MM.1S (cell line): ENCODE measurements at regions not wholly inside any gene's neighbourhood (a gene's known extent, or its start where the extent isn't known, plus 50 kb on each side); places are given as distances from the start of the nearest gene placed in this dataset.

Source experiments
- DNase-seq: peaks from one replicate; pipeline ENCODE4 v3.0.0-alpha.2; 2015
- H2AFZ ChIP-seq: fragments of 300-600 bp; sonication (generic); 2 replicates; pipeline ENCODE4 v1.6.0; 2016; ENCODE audit warnings: antibody characterized with exemption, low read length
- H3F3A ChIP-seq: fragments of 300-600 bp; sonication (generic); 2 replicates; pipeline ENCODE4 v1.6.1; 2016; ENCODE audit warnings: mild to moderate bottlenecking, antibody characterized with exemption, low read length, moderate library complexity, mixed read lengths; ENCODE audit not compliant: insufficient read depth
- H3K27ac ChIP-seq: fragments of 300-600 bp; sonication (generic); 2 replicates; pipeline ENCODE4 v1.5.1; 2016; ENCODE audit warnings: mild to moderate bottlenecking, low read length
- H3K27me3 ChIP-seq: fragments of 300-600 bp; sonication (generic); replicated peaks from 2 replicates; pipeline ENCODE4 v1.6.0; 2016; ENCODE audit warnings: low read length; ENCODE audit not compliant: insufficient read depth
- H3K36me3 ChIP-seq: fragments of 300-600 bp; sonication (generic); replicated peaks from 2 replicates; pipeline ENCODE4 v1.6.1; 2016; ENCODE audit warnings: mild to moderate bottlenecking, low read length, mixed read lengths; ENCODE audit not compliant: insufficient read depth
- H3K4me1 ChIP-seq: fragments of 300-600 bp; sonication (generic); 2 replicates; pipeline ENCODE4 v1.6.1; 2016; ENCODE audit warnings: low read length, mixed read lengths
- H3K4me2 ChIP-seq: fragments of 300-600 bp; sonication (generic); 2 replicates; pipeline ENCODE4 v1.6.0; 2016; ENCODE audit warnings: low read depth, low read length
- H3K4me3 ChIP-seq: fragments of 300-600 bp; sonication (generic); 2 replicates; pipeline ENCODE4 v1.5.1; 2016; ENCODE audit warnings: low read length, mixed read lengths
- H3K79me2 ChIP-seq: fragments of 300-600 bp; sonication (generic); 2 replicates; pipeline ENCODE4 v1.6.1; 2016; ENCODE audit warnings: mixed run types, low read length, mixed read lengths
- H3K9ac ChIP-seq: fragments of 300-600 bp; sonication (generic); 2 replicates; pipeline ENCODE4 v1.6.1; 2016; ENCODE audit warnings: low read length, mixed read lengths
- H3K9me2 ChIP-seq: fragments of 300-600 bp; sonication (generic); replicated peaks from 2 replicates; pipeline ENCODE4 v1.6.1; 2016; ENCODE audit warnings: mild to moderate bottlenecking, low read length, mixed read lengths; ENCODE audit not compliant: insufficient read depth
- H3K9me3 ChIP-seq: fragments of 300-600 bp; sonication (generic); replicated peaks from 2 replicates; pipeline ENCODE4 v1.6.1; 2016; ENCODE audit warnings: mild to moderate bottlenecking, low read length, mixed read lengths; ENCODE audit not compliant: insufficient read depth
- H4K20me1 ChIP-seq: fragments of 300-600 bp; sonication (generic); 2 replicates; pipeline ENCODE4 v1.6.1; 2016; ENCODE audit warnings: mild to moderate bottlenecking, low read length, moderate library complexity, mixed read lengths; ENCODE audit not compliant: insufficient read depth
- CTCF ChIP-seq: fragments of 300-600 bp; sonication (generic); IDR thresholded peaks from 2 replicates; pipeline ENCODE4 v1.5.1; 2016; ENCODE audit warnings: antibody characterized with exemption, low read length, mixed read lengths
- EZH2 ChIP-seq: fragments of 300-600 bp; sonication (generic); optimal IDR thresholded peaks from 2 replicates; pipeline ENCODE3; 2017; ENCODE audit warnings: low read depth, mild to moderate bottlenecking, antibody characterized with exemption, low read length, mixed read lengths
- EZH2phosphoT487 ChIP-seq: fragments of 300-600 bp; sonication (generic); IDR thresholded peaks from 2 replicates; pipeline ENCODE4 v1.6.1; 2018; ENCODE audit warnings: antibody characterized with exemption, low read length

- Histone ChIP-seq H3K9me3 (no peaks in the 10 kb centered on the region), H3K27ac (no peak overlapping the region), H3K4me1 (no peaks in the 10 kb centered on the region), H3K79me2 (no peaks in the 10 kb centered on the region), H3K27me3 (peaks cover 46% of the 10 kb centered on the region), H4K20me1 (no peaks in the 10 kb centered on the region), H2AFZ (no peak overlapping the region), H3K9ac (no peak overlapping the region), H3K4me3 (no peak overlapping the region), H3K9me2 (no peaks in the 10 kb centered on the region), H3K4me2 (no peak overlapping the region), H3F3A (no peaks in the 10 kb centered on the region), H3K36me3 (no peaks in the 10 kb centered on the region)
- DNase-seq, result no peak
- TF ChIP-seq CTCF (no peak), EZH2phosphoT487 (no peak), EZH2 (no peak)
These were observed 63.4 kb upstream of the FBRSL1 start for GRCh38 chr12:132426349-132427173.

GRCh38 chr12:132424811-132425210 is 65.1 kb upstream of the FBRSL1 start:
- Histone ChIP-seq H3K27ac (no peak overlapping the region), H3K4me3 (no peak overlapping the region), H3K36me3 (no peaks in the 10 kb centered on the region), H3F3A (no peaks in the 10 kb centered on the region), H3K4me1 (no peaks in the 10 kb centered on the region), H3K9me3 (no peaks in the 10 kb centered on the region), H3K79me2 (no peaks in the 10 kb centered on the region), H2AFZ (no peak overlapping the region), H3K9me2 (no peaks in the 10 kb centered on the region), H4K20me1 (no peaks in the 10 kb centered on the region), H3K4me2 (no peak overlapping the region), H3K27me3 (peaks cover 50% of the 10 kb centered on the region), H3K9ac (no peak overlapping the region)
- TF ChIP-seq EZH2phosphoT487 (no peak), CTCF (no peak), EZH2 (no peak)
- no peak for DNase-seq

GRCh38 chr12:132423820-132424645 is 65.9 kb upstream of the FBRSL1 start:
- no peaks in the 10 kb centered on the region for H3K4me1 ChIP-seq
- H3F3A ChIP-seq, result no peaks in the 10 kb centered on the region
- H3K9me3 ChIP-seq, result no peaks in the 10 kb centered on the region
- no peak for TF ChIP-seq EZH2
- TF ChIP-seq EZH2phosphoT487, result no peak
- TF ChIP-seq CTCF, result no peak
- no peaks in the 10 kb centered on the region for H4K20me1 ChIP-seq
- H3K9ac ChIP-seq, result no peak overlapping the region
- H3K27ac ChIP-seq, result no peak overlapping the region
- H3K79me2 ChIP-seq, result no peaks in the 10 kb centered on the region
- H3K36me3 ChIP-seq, result no peaks in the 10 kb centered on the region
- H3K4me3 ChIP-seq, result no peak overlapping the region
- no peak for DNase-seq
- H2AFZ ChIP-seq, result no peak overlapping the region
- H3K9me2 ChIP-seq, result no peaks in the 10 kb centered on the region
- H3K4me2 ChIP-seq, result no peak overlapping the region
- peaks cover 54% of the 10 kb centered on the region for H3K27me3 ChIP-seq
